Fibroblast of skin of left quadriceps (primary cell): ENCODE measurements at regions not wholly inside any gene's neighbourhood (a gene's known extent, or its start where the extent isn't known, plus 50 kb on each side); places are given as distances from the start of the nearest gene placed in this dataset.

ENCODE experiments used
- DNase-seq, 2 experiments: peaks; one replicate each; pipeline ENCODE4 v3.0.0-alpha.2; 2013; ENCODE audit warnings: low read depth in 2 of 2

- DNase-seq: peak in 1 of 2 experiments; percentile 24
Measured at GRCh38 chr12:90899456-90900182, 55.4 kb downstream of the CCER1 start.

- DNase-seq: no peak
Measured at GRCh38 chr12:90897986-90898385, 57.0 kb downstream of the CCER1 start.

GRCh38 chr12:90897316-90897715 lies 57.7 kb downstream of the CCER1 start:
- DNase-seq: no peak

- DNase-seq: peak in 1 of 2 experiments; percentile 8
Measured at GRCh38 chr12:90896821-90897220, 58.2 kb downstream of the CCER1 start.

- peak; percentile 86 to 87 for DNase-seq
Measured at GRCh38 chr12:90896164-90896563, 58.8 kb downstream of the CCER1 start.

GRCh38 chr12:90888316-90888715 lies 66.7 kb downstream of the CCER1 start:
- no peak for DNase-seq

GRCh38 chr12:90883456-90883855 lies 71.5 kb downstream of the CCER1 start:
- no peak for DNase-seq

GRCh38 chr12:90871726-90872096 lies 83.3 kb downstream of the CCER1 start:
- DNase-seq: no peak

- DNase-seq: no peak
Measured at GRCh38 chr12:90870971-90871725, 83.8 kb downstream of the CCER1 start.

GRCh38 chr12:90868626-90869025 lies 86.3 kb downstream of the CCER1 start:
- no peak for DNase-seq

- peak; percentile 22 to 27 for DNase-seq
Measured at GRCh38 chr12:90859591-90859990, 95.4 kb downstream of the CCER1 start.

GRCh38 chr12:90858252-90858651 lies 96.7 kb downstream of the CCER1 start:
- no peak for DNase-seq

- no peak for DNase-seq
Measured at GRCh38 chr12:90855534-90855933, 99.4 kb downstream of the CCER1 start.

GRCh38 chr12:90854136-90854689 lies 100.8 kb downstream of the CCER1 start:
- DNase-seq: peak; percentile 30 to 32

- DNase-seq: no peak
Measured at GRCh38 chr12:90851800-90852718, 102.9 kb downstream of the CCER1 start.

GRCh38 chr12:90842477-90842876 lies 112.5 kb downstream of the CCER1 start:
- no peak for DNase-seq

GRCh38 chr12:90841336-90841735 lies 113.6 kb downstream of the CCER1 start:
- peak in 1 of 2 experiments; percentile 13 for DNase-seq

- DNase-seq: no peak
Measured at GRCh38 chr12:90839346-90839745, 115.6 kb downstream of the CCER1 start.

GRCh38 chr12:90836689-90837088 lies 118.3 kb downstream of the CCER1 start:
- no peak for DNase-seq

GRCh38 chr12:90833228-90833627 lies 121.7 kb downstream of the CCER1 start:
- no peak for DNase-seq

GRCh38 chr12:90832427-90832826 lies 122.5 kb downstream of the CCER1 start:
- DNase-seq: no peak

GRCh38 chr12:90831712-90832111 lies 123.3 kb downstream of the CCER1 start:
- no peak for DNase-seq
